Body of pancreas (tissue), 4 donors: ENCODE measurements at regions not wholly inside any gene's neighbourhood (a gene's known extent, or its start where the extent isn't known, plus 50 kb on each side); places are given as distances from the start of the nearest gene placed in this dataset.
"Not testable (repeated sequence)": the region's sequence is repeated elsewhere in the genome, so short reads cannot be mapped to it uniquely, and the experiment has no call there.

ENCODE experiments used
- ATAC-seq: fragments of 150-250 bp; one replicate; pipeline ENCODE4 v1.9.1; 2016
- DNase-seq, 4 donors: peaks; one replicate each; pipeline ENCODE4 v3.0.0-alpha.2; 2019
- H3K27ac ChIP-seq, 4 donors: fragments of 200-600 bp; sonication (generic); 1 replicate in 3 of 4; 2 replicates in 1 of 4; pipeline versions ENCODE4 v1.5.1 to v1.6.1; 2016 to 2019; ENCODE audit warnings: mild to moderate bottlenecking in 1 of 4, mixed read lengths in 1 of 4, moderate library complexity in 1 of 4
- H3K27me3 ChIP-seq, 2 donors: fragments of 200-600 bp; sonication (generic); one replicate each; pipeline ENCODE4 v1.6.0; 2016; ENCODE audit warnings: mild to moderate bottlenecking in 1 of 2
- H3K36me3 ChIP-seq, 2 donors: fragments of 200-600 bp; sonication (generic); replicated peaks in 1 of 2; 2 replicates each; pipeline ENCODE4 v1.5.1; 2016; ENCODE audit warnings: low read depth in 2 of 2; ENCODE audit not compliant: insufficient read depth in 1 of 2
- H3K4me1 ChIP-seq: fragments of 200-600 bp; sonication (generic); one replicate; pipeline ENCODE4 v1.6.0; 2016
- H3K4me3 ChIP-seq, 2 donors: fragments of 200-600 bp; sonication (generic); 1 replicate in 1 of 2; 2 replicates in 1 of 2; pipeline ENCODE4 v1.5.1; 2016 to 2019
- H3K9me3 ChIP-seq, 3 donors: fragments of 200-600 bp; sonication (generic); 1 replicate in 2 of 3; 2 replicates in 1 of 3; pipeline ENCODE4 v1.5.1; 2016
- POLR2A ChIP-seq, 3 donors: fragments of 450-650 bp; IDR thresholded peaks; one replicate each; pipeline ENCODE4 v1.6.1; 2016; ENCODE audit warnings: antibody characterized with exemption in 3 of 3, mild to moderate bottlenecking in 2 of 3
- WGBS, 2 donors: methylation state at CpG; one replicate each; pipeline ENCODE4 v1.1.5; 2017; 5-methylcytosine and 5-hydroxymethylcytosine counted together
- intact Hi-C: fragments of 100-400 bp; cut with DNase I; formaldehyde crosslinking; loops from one replicate; pipeline ENCODE4 v1.15.1; 2023
- TF ChIP-seq, protein P1 (sequence below), 7 experiments: fragments of 450-650 bp in 4 of 7; fragments of 200-600 bp in 3 of 7; sonication (generic) in 3 of 7; IDR thresholded peaks; one replicate each; pipeline ENCODE4 v1.5.1; 2016 to 2019; ENCODE audit warnings: antibody characterized with exemption in 7 of 7

DNA sequence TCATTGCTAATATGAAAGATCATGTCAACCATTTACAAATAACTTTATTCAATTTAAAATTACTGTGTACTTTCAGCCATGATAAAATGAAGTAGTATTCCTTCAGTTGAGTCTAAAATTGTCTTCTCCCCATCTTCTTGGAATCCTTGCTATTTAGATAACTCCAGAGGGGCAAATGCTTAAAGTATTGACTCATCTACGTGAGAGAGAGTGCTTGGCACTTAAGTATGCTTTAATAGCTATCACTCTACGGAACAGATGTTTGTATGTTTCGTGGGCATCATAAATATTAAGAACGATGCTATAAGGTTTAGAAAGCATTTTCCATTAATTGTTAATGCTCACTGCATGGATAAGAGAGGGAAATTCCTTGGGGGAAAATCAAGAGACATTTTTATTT, 69.3 kb upstream of the MED13 start:
- intact Hi-C loops, result no loop called here
- ATAC-seq (no peak), DNase-seq (no peak)
- 78 to 88% methylated on average over 4 of the region's 4 CpGs for WGBS, 2 donors
- Histone ChIP-seq H3K4me1 (peaks cover 11% of the 10 kb centered on the region), H3K4me3 (no peak overlapping the region), H3K9me3 (no peaks in the 10 kb centered on the region), H3K36me3 (no peaks in the 10 kb centered on the region), H3K27me3 (no peaks in the 10 kb centered on the region), H3K27ac (no peak overlapping the region)
- TF ChIP-seq, protein P1, sequence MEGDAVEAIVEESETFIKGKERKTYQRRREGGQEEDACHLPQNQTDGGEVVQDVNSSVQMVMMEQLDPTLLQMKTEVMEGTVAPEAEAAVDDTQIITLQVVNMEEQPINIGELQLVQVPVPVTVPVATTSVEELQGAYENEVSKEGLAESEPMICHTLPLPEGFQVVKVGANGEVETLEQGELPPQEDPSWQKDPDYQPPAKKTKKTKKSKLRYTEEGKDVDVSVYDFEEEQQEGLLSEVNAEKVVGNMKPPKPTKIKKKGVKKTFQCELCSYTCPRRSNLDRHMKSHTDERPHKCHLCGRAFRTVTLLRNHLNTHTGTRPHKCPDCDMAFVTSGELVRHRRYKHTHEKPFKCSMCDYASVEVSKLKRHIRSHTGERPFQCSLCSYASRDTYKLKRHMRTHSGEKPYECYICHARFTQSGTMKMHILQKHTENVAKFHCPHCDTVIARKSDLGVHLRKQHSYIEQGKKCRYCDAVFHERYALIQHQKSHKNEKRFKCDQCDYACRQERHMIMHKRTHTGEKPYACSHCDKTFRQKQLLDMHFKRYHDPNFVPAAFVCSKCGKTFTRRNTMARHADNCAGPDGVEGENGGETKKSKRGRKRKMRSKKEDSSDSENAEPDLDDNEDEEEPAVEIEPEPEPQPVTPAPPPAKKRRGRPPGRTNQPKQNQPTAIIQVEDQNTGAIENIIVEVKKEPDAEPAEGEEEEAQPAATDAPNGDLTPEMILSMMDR (IDR thresholded peaks at IDR 0.05), result no peak
- TF ChIP-seq POLR2A (IDR thresholded peaks at IDR 0.05), result no peak

DNA sequence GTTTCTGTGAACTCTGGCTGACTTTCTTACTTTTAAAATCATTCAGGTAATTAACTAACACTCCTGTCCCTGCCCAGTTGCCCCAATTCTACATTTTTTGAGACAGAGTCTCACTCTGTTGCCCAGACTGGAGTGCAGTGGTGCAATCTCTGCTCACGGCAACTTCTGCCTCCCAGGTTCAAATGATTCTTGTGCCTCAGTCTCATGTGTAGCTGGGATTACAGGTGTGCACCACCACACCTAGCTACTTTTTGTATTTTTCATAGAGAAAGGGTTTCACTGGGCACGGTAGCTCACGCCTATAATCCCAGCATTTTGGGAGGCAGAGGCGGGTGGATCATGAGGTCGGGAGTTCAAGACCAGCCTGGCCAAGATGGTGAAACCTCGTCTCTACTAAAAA, 66.2 kb upstream of the MED13 start:
- DNase-seq, intact Hi-C loops, H3K4me3 ChIP-seq, H3K9me3 ChIP-seq, H3K27me3 ChIP-seq, H3K36me3 ChIP-seq, H3K27ac ChIP-seq, ATAC-seq, H3K4me1 ChIP-seq: not testable (repeated sequence)
- WGBS, 2 donors, result 93 to 95% methylated on average over 6 of the region's 6 CpGs

DNA sequence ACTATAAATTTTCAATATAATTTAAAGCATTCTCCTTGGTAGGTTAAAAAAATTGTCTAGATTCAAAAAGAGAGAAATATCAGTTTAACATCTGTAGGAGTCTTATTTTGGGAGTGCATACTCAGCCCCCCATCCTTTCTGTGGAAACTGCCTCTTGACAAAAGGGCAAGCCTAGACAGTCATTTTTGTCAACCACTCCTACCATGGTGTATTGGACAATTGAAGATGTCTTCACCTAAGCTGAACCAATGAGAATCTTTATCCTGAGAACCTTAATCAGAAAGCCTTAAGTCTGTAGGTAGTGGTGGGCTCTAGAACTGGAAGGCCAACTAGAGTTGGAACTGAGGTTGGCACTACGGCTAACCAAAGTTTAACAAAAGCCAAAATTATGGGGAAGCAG, 65.7 kb upstream of the MED13 start:
- no peak for DNase-seq
- intact Hi-C loops, result no loop called here
- no peaks in the 10 kb centered on the region for H3K36me3 ChIP-seq
- no peaks in the 10 kb centered on the region for H3K27me3 ChIP-seq
- H3K4me1 ChIP-seq, result no peaks in the 10 kb centered on the region
- no peak overlapping the region for H3K4me3 ChIP-seq
- WGBS, 2 donors, result 79 to 85% methylated on average over 1 of the region's 1 CpG
- TF ChIP-seq, protein P1 (IDR thresholded peaks at IDR 0.05), result no peak
- no peak for TF ChIP-seq POLR2A (IDR thresholded peaks at IDR 0.05)
- H3K9me3 ChIP-seq, result no peaks in the 10 kb centered on the region
- ATAC-seq, result no peak
- H3K27ac ChIP-seq, result no peak overlapping the region

DNA sequence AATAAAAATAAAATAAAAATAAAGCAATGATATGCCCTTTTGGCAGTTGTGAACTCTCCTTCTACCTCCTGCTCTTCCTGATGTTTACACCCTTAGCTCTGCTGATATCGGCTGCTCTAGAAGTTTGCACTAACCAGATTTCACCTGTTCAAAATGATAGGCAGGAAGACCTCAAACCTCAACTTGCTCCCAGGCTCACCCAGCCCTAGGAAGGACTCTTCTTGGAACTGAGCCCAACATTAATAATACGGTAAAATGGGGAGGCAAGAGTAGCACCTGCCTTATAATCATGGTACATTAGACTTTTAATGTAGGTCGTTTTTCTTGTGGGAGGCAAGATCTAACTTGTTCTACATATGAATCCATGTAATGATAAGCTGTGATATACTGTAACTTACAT, 61.2 kb upstream of the MED13 start:
- Histone ChIP-seq H3K36me3 (no peaks in the 10 kb centered on the region), H3K27me3 (no peaks in the 10 kb centered on the region), H3K27ac (no peak overlapping the region), H3K4me1 (no peaks in the 10 kb centered on the region), H3K9me3 (no peaks in the 10 kb centered on the region), H3K4me3 (no peak overlapping the region)
- WGBS, 2 donors, result 63 to 66% methylated on average over 3 of the region's 3 CpGs
- DNase-seq (no peak), ATAC-seq (no peak)
- intact Hi-C loops, result no loop called here
- no peak for TF ChIP-seq POLR2A (IDR thresholded peaks at IDR 0.05)

DNA sequence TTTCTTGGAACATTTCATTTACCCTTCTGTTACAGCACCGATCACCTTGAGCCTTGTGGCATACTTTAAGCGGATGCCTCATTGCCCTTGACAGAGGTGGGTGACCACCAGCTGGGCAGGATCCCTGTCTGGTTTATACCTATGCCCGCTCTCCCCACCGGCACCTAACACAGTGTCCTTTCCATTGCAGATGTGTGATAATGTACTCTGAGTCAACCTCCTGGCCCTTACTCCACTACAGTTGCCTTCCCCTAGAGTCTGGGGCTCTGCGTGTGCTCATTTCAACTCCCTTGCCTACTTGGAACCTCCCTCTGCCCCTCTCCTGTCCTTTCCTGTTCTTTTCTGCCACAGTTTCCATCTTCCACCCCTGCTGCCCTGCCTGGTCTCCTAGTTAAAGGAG, 60.2 kb upstream of the MED13 start:
- intact Hi-C loops, result no loop called here
- DNase-seq, result no peak
- H3K27ac ChIP-seq, result no peak overlapping the region
- no peaks in the 10 kb centered on the region for H3K9me3 ChIP-seq
- 67 to 74% methylated on average over 5 of the region's 5 CpGs for WGBS, 2 donors
- no peaks in the 10 kb centered on the region for H3K36me3 ChIP-seq
- ATAC-seq, result no peak
- TF ChIP-seq, protein P1 (IDR thresholded peaks at IDR 0.05), result no peak
- TF ChIP-seq POLR2A (IDR thresholded peaks at IDR 0.05), result no peak
- H3K4me1 ChIP-seq, result no peaks in the 10 kb centered on the region
- no peaks in the 10 kb centered on the region for H3K27me3 ChIP-seq
- H3K4me3 ChIP-seq, result no peak overlapping the region

DNA sequence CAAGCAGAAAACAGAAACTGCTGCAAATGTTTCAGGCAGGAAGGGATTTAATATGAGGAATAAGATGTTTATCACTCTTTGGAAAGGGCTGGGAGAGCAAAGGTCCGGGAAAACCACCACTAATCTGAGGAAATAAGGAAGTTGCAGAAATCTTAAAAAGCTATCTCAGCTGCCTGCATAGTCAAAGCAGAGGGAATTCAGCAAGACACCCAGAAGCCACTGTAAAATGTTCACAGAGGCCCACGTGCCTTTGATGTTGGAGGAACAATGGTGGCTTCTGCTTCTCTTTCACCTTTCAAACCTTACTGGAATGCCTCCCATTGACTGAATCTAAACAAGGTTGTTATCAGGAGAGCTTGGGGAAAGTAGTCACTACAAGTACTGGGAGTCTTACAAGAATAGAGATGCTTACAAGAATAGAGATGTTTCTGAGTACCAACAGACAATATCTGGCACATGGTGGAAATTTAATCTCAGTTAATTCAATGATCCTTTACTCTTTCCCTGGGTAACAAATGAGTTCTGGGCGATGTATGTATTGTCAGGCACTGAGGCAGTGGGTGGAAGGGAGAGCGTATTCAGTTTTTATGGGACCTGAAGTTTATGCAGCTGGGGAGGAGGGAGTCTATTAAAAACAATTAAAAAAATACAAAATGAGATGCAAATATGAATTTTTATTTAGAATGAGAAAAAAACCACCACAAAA, 56.1 kb upstream of the MED13 start:
- WGBS, 2 donors, result 73 to 76% methylated on average over 4 of the region's 4 CpGs
- ATAC-seq (no peak), DNase-seq (no peak)

More for the DNA sequence above, 56.1 kb upstream of the MED13 start:
- H3K27ac ChIP-seq, result no peak overlapping the region
- no peaks in the 10 kb centered on the region for H3K4me1 ChIP-seq
- intact Hi-C loops, result no loop called here
- H3K9me3 ChIP-seq, result no peaks in the 10 kb centered on the region
- H3K36me3 ChIP-seq, result no peaks in the 10 kb centered on the region
- no peaks in the 10 kb centered on the region for H3K27me3 ChIP-seq
- no peak for TF ChIP-seq POLR2A (IDR thresholded peaks at IDR 0.05)
- TF ChIP-seq, protein P1 (IDR thresholded peaks at IDR 0.05), result no peak
- H3K4me3 ChIP-seq, result no peak overlapping the region
